ENCODE measurements at regions not wholly inside any gene's neighbourhood (a gene's known extent, or its start where the extent isn't known, plus 50 kb on each side); places are given as distances from the start of the nearest gene placed in this dataset.

DNA sequence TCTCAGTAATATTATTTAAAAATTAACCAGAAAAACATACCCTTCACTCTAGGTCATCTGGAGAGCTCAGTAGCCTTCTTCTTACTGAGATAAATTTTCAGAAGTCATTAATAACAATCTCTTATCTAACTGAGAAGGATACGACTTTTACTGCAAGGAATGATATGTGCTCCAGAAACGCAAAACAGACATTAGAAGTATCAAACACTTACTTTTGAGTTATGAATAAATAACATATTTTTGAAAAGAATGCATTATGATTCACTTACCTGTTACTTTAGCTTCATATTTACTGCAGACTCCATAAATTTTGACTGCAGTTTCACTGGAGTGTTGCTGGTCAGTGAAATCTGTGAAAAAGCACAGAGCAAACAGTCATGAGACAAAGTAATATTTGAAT is 668.7 kb upstream of the NRSN1 start:
- Histone ChIP-seq H3K4me3 (no peak overlapping the region), H3K4me1 (replicated peaks in 1 of 2) (peaks cover 15 to 17% of the 10 kb centered on the region in 2 donors), H3K27ac (no peak overlapping the region)
- in situ Hi-C loops (cut with MboI; ENCODE audit: low pct_unique_long_range_greater_than_20kb in 2 of 9, low sequenced_read_pairs in 9 of 9, unreplicated experiment in 9 of 9): loop anchor here in 1 of 9 experiments (25.0 kb wide), 1 partner anchor 755 kb away; no protein-coding TSS in a partner anchor
- no peak for ATAC-seq (replicated peaks in 6 of 8)
- 21 to 100% (median 100%) methylated on average over 1 to 2 of the region's 2 CpGs; no CpG with 5 or more reads in 1 of the 10 experiments for WGBS, 10 experiments

- in situ Hi-C loops (cut with MboI; ENCODE audit: low pct_unique_long_range_greater_than_20kb in 2 of 9, low sequenced_read_pairs in 9 of 9, unreplicated experiment in 9 of 9): loop anchor here in 1 of 9 experiments (25.0 kb wide), 1 partner anchor 746 kb away; no protein-coding TSS in a partner anchor
- 0 to 93% (median 62%) methylated on average over 1 of the region's 1 CpG; no CpG with 5 or more reads in 2 of the 10 experiments for WGBS, 10 experiments
These were observed 660.1 kb upstream of the NRSN1 start for GRCh38 chr6:23465912-23466311.

GRCh38 chr6:23477586-23477985 is 648.4 kb upstream of the NRSN1 start:
- 46 to 100% (median 86%) methylated on average over 2 to 3 of the region's 3 CpGs; no CpG with 5 or more reads in 1 of the 10 experiments for WGBS, 10 experiments
- no peak for ATAC-seq (replicated peaks in 6 of 8)
- Histone ChIP-seq H3K4me3 (no peak overlapping the region), H3K4me1 (replicated peaks in 1 of 2) (no peaks in the 10 kb centered on the region), H3K27ac (no peak overlapping the region)
- in situ Hi-C loops (cut with MboI; ENCODE audit: low pct_unique_long_range_greater_than_20kb in 2 of 9, low sequenced_read_pairs in 9 of 9, unreplicated experiment in 9 of 9): no loop called here

More at GRCh38 chr6:23465912-23466311, 660.1 kb upstream of the NRSN1 start:
- no peaks in the 10 kb centered on the region for H3K4me1 ChIP-seq (replicated peaks in 1 of 2)
- H3K27ac ChIP-seq: no peak overlapping the region
- ATAC-seq (replicated peaks in 6 of 8): no peak
- H3K4me3 ChIP-seq: no peak overlapping the region

GRCh38 chr6:23478312-23478711 is 647.7 kb upstream of the NRSN1 start:
- in situ Hi-C loops (cut with MboI; ENCODE audit: low pct_unique_long_range_greater_than_20kb in 2 of 9, low sequenced_read_pairs in 9 of 9, unreplicated experiment in 9 of 9): no loop called here

DNA sequence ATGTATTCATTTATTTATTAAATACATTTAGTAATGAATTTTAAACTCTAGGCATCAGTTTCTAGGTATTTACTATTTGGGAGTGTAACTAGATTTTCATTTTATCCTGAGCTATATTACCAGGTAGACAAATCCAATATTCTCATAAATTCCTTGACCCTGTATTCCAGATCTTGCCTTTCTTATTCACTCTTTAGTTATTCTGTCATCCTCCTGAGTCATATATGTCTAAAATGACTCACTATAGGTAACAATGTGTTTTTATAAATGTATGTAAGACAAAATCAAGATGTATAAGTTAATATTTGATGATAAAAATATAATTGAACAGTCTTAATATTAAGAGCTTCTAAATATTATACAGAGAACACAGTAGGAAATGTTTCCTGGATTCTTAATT is 642.1 kb upstream of the NRSN1 start:
- H3K4me3 ChIP-seq: no peak overlapping the region
- in situ Hi-C loops (cut with MboI; ENCODE audit: low pct_unique_long_range_greater_than_20kb in 2 of 9, low sequenced_read_pairs in 9 of 9, unreplicated experiment in 9 of 9): no loop called here
- no peak overlapping the region for H3K27ac ChIP-seq
- H3K4me1 ChIP-seq (replicated peaks in 1 of 2): no peaks in the 10 kb centered on the region
- no peak for ATAC-seq (replicated peaks in 6 of 8)

More at GRCh38 chr6:23478312-23478711, 647.7 kb upstream of the NRSN1 start:
- H3K4me3 ChIP-seq: no peak overlapping the region
- no peaks in the 10 kb centered on the region for H3K4me1 ChIP-seq (replicated peaks in 1 of 2)
- H3K27ac ChIP-seq: no peak overlapping the region
- 11 to 76% (median 32%) methylated on average over 2 of the region's 2 CpGs; no CpG with 5 or more reads in 2 of the 10 experiments for whole genome bisulfite sequencing, 10 experiments
- ATAC-seq (replicated peaks in 6 of 8): peak in 1 of 8 experiments; percentile 51

GRCh38 chr6:23494367-23494766 is 631.6 kb upstream of the NRSN1 start:
- WGBS, 10 experiments: 31 to 100% (median 82%) methylated on average over 1 to 4 of the region's 4 CpGs; no CpG with 5 or more reads in 4 of the 10 experiments
- in situ Hi-C loops (cut with MboI; ENCODE audit: low pct_unique_long_range_greater_than_20kb in 2 of 9, low sequenced_read_pairs in 9 of 9, unreplicated experiment in 9 of 9): no loop called here
- no peak for ATAC-seq (replicated peaks in 6 of 8)
- Histone ChIP-seq H3K4me3 (no peak overlapping the region), H3K4me1 (replicated peaks in 1 of 2) (peaks cover 0 to 3% of the 10 kb centered on the region in 2 donors), H3K27ac (no peak overlapping the region)

DNA sequence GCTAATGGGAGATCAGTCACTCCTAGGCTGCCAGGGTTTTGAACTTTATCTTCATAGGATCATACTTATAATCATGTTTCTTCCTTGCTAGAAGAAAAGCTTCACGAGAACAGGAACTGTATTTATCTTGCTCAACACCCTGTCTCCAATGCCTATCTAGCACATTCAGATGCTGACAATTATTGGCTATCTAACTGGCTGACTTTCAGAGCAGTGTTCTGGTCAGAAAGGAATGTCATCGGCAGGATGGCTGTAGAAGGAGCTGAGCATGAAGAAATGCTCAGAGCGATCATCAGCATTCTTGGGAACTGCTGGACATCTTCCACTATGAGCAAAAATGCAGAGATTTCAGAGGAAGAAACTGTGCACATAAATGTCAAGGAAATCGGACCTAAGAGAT is 628.0 kb upstream of the NRSN1 start:
- no peak overlapping the region for H3K4me3 ChIP-seq
- in situ Hi-C loops (cut with MboI; ENCODE audit: low pct_unique_long_range_greater_than_20kb in 2 of 9, low sequenced_read_pairs in 9 of 9, unreplicated experiment in 9 of 9): no loop called here
- H3K27ac ChIP-seq: no peak overlapping the region
- no peaks in the 10 kb centered on the region for H3K4me1 ChIP-seq (replicated peaks in 1 of 2)
- ATAC-seq (replicated peaks in 6 of 8): no peak
- 21 to 100% (median 78%) methylated on average over 1 to 4 of the region's 4 CpGs; no CpG with 5 or more reads in 1 of the 10 experiments for WGBS, 10 experiments

DNA sequence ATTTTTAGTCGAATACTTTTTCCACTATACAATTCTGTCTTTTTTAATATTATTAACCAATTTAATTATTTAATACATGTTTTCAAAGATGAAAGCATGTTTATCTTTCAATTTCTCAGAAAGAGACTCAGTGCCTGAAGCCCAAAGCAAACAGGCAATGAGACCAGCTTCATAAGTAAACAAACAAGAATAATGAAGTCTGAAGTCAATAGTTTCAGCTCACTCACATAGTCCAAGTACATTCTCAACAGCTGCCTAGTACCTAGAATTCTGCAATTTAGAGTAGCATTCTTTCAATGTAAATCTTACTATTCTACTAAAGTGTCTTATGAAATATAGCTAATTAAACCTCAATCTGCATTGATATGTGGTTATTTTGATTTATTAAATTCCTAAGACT is 626.5 kb upstream of the NRSN1 start:
- in situ Hi-C loops (cut with MboI; ENCODE audit: low pct_unique_long_range_greater_than_20kb in 2 of 9, low sequenced_read_pairs in 9 of 9, unreplicated experiment in 9 of 9): no loop called here
- Histone ChIP-seq H3K4me1 (replicated peaks in 1 of 2) (no peaks in the 10 kb centered on the region), H3K27ac (no peak overlapping the region), H3K4me3 (no peak overlapping the region)
- 11 to 100% (median 71%) methylated on average over 1 of the region's 1 CpG; no CpG with 5 or more reads in 1 of the 10 experiments for WGBS, 10 experiments
- peak in 1 of 8 experiments; percentile 66 for ATAC-seq (replicated peaks in 6 of 8)

DNA sequence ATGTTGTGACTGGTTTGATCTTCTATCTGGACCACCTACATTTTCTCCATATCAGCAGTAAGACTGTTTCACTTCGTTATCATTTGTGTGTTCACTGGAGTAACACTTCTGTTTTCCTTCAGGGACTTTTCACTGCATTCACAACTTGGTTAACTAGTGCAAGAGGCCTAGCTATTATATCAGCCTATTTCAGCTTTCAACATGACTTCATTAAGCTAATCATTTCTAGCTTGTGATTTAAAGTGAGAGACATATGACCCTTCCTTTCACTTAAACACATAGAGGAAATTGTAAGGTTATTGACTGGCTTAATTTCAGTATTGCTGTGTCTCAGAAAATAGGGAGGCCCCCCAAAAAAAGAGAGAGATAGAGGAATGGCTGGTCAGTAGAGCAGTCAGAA is 622.8 kb upstream of the NRSN1 start:
- in situ Hi-C loops (cut with MboI; ENCODE audit: low pct_unique_long_range_greater_than_20kb in 2 of 9, low sequenced_read_pairs in 9 of 9, unreplicated experiment in 9 of 9): no loop called here
- no peaks in the 10 kb centered on the region for H3K4me1 ChIP-seq (replicated peaks in 1 of 2)
- ATAC-seq (replicated peaks in 6 of 8): no peak
- H3K27ac ChIP-seq: no peak overlapping the region
- 0 to 79% (median 50%) methylated on average over 1 of the region's 1 CpG; no CpG with 5 or more reads in 2 of the 10 experiments for WGBS, 10 experiments
- H3K4me3 ChIP-seq: no peak overlapping the region

- ATAC-seq (replicated peaks in 6 of 8): no peak
- in situ Hi-C loops (cut with MboI; ENCODE audit: low pct_unique_long_range_greater_than_20kb in 2 of 9, low sequenced_read_pairs in 9 of 9, unreplicated experiment in 9 of 9): no loop called here
- H3K4me1 ChIP-seq (replicated peaks in 1 of 2): no peaks in the 10 kb centered on the region
- WGBS, 10 experiments: 8 to 100% (median 80%) methylated on average over 2 to 3 of the region's 3 CpGs
- no peak overlapping the region for H3K27ac ChIP-seq
- H3K4me3 ChIP-seq: no peak overlapping the region
These were observed 621.0 kb upstream of the NRSN1 start for GRCh38 chr6:23505026-23505425.

DNA sequence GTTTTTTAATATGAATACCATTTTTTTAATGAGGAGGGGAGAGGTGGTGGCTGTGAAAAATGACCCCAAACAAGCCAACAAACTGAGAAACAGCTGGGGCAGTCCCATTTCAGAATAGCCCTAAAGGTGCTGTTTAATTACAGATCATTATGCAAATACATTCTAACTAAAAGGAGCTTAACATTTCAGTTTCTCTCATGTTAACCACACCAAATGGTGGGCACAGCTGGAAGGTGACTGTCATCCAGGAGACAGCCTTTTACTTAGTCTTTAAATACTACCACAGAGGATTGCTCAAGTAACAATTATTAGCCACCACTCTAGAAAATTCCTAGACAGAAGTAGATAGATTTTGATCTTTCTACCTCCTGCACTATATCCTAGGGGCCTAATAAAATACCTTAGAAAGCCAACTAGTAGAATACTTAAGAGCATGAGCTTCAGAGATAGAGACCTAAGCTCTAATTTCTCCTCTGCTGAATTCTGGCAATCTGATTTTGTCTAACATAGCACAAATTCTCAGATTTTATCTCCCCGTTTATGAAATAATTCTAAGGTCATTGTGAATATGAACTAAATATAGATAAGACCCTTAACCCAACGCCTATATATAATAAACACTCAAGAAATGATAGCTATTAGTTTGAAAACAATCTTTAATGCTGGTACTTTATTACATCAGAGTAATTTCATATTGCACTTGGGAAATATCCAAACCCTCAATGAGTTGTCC is 615.1 kb upstream of the NRSN1 start:
- ATAC-seq (replicated peaks in 6 of 8): no peak
- Histone ChIP-seq H3K27ac (no peak overlapping the region), H3K4me3 (no peak overlapping the region), H3K4me1 (replicated peaks in 1 of 2) (no peaks in the 10 kb centered on the region)
- in situ Hi-C loops (cut with MboI; ENCODE audit: low pct_unique_long_range_greater_than_20kb in 2 of 9, low sequenced_read_pairs in 9 of 9, unreplicated experiment in 9 of 9): no loop called here
- 7 to 85% (median 46%) methylated on average over 1 to 2 of the region's 2 CpGs; no CpG with 5 or more reads in 2 of the 10 experiments for WGBS, 10 experiments

DNA sequence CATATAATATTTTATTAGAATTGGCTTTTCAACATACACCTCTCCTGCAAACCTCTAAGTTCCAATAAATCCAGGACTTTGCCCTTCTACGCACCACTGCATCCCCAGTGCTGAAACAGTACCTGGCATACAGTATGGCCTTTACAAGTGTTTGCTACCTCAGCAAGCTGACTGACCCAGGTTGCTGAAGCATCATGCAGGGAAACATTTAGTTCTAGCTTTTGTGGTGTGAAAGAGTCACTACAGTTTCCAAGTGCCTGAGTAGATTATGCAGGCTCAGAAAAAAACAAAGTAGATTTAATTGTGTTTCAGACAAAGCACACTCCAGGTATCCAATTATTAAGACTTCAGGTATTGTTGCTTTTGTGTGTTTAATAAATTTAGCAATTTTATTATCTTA is 614.2 kb upstream of the NRSN1 start:
- no peak overlapping the region for H3K4me3 ChIP-seq
- in situ Hi-C loops (cut with MboI; ENCODE audit: low pct_unique_long_range_greater_than_20kb in 2 of 9, low sequenced_read_pairs in 9 of 9, unreplicated experiment in 9 of 9): no loop called here
- 60 to 100% (median 77%) methylated on average over 1 of the region's 1 CpG; no CpG with 5 or more reads in 6 of the 10 experiments for WGBS, 10 experiments
- H3K27ac ChIP-seq: no peak overlapping the region
- no peak for ATAC-seq (replicated peaks in 6 of 8)
- no peaks in the 10 kb centered on the region for H3K4me1 ChIP-seq (replicated peaks in 1 of 2)

DNA sequence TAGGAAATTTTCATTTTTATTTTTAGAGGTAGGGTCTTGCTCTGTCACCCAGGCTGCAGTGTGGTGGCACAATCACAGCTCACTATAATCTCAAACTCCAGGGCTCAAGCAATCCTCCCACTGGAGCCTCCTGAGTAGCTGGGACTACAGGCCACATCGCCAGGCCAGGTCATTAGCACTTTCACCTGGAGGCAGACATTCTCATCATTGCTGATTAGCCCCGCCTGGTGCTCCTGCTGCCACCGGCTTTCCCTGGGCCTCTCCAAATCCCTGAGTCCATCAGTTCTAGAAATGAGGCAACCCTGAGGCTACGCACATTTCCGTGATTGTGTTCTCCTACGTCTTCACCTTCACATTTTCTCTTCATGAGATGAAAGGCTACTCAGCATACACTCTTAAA is 607.7 kb upstream of the NRSN1 start:
- 41 to 90% (median 73%) methylated on average over 2 to 6 of the region's 6 CpGs; no CpG with 5 or more reads in 3 of the 10 experiments for WGBS, 10 experiments
- H3K4me3 ChIP-seq: no peak overlapping the region
- ATAC-seq (replicated peaks in 6 of 8): no peak
- in situ Hi-C loops (cut with MboI; ENCODE audit: low pct_unique_long_range_greater_than_20kb in 2 of 9, low sequenced_read_pairs in 9 of 9, unreplicated experiment in 9 of 9): no loop called here
- H3K27ac ChIP-seq: no peak overlapping the region
- H3K4me1 ChIP-seq (replicated peaks in 1 of 2): peaks cover 0 to 5% of the 10 kb centered on the region in 2 donors

Measured in motor neuron (in vitro differentiated cells).